T-helper 22 cell (primary cell): ENCODE measurements at regions not wholly inside any gene's neighbourhood (a gene's known extent, or its start where the extent isn't known, plus 50 kb on each side); places are given as distances from the start of the nearest gene placed in this dataset.
"Not testable (repeated sequence)": the region's sequence is repeated elsewhere in the genome, so short reads cannot be mapped to it uniquely, and the experiment has no call there.

ENCODE experiments used
- DNase-seq: peaks from one replicate; pipeline ENCODE4 v3.0.0-alpha.2; 2020; ENCODE audit warnings: low read depth

DNA sequence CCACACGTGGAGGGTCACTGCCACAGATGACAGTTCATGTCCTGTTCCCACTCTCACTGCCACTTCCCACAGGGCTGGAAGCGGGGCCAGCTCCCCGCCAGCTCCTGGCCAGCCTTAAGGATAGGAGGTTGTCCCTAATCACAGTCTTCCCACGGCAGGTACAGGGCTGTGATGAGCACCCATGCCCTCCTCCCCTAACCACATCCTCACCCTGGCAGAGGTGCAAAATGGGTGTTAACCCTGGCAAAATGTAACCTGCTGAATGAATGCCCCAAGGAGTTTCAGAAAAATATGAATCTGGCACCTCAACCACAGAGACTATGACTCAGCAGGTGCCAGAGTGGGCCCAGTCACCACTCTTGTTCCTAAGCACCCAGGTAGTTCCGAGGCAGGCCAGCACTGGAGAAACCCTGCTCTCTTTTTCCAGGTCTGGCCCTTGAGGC, 185.1 kb upstream of the TPM1 start:
- no peak for DNase-seq

DNA sequence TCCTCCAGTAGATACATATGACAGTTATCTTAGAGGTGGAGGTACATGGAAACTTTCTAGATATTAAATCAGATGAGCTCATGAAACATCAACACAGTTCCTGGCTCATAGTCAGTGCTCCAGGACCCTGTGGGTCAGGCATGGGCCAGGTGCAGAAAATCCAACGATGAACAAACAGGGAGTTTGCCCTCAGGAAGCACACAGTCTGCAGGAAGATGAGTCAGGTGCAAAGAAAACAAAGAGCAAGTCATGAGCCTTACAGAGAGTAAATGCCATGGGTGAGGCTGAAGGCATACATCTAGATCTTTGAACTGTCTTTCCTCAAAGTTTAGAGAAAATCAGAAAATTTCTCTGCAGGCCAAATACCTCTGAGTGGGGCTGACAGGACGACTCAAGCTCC, 184.2 kb upstream of the TPM1 start:
- no peak for DNase-seq

DNA sequence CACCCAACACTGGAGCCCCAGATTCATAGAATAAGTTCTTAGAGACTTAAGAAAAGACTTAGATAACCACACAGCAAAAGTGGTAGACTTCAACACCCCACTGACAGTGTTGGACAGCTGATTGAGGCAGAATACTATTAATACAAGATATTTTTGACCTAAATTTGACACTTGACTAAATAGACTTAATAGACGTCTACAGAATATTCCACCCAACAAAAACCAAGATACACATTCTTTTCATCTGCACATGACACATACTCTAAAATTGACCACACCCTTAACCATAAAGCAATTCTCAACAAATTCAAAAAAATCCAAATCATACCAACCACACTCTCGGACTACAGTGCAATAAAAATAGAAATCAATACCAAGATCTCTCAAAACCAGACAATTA, 179.8 kb upstream of the TPM1 start:
- DNase-seq = no peak

DNA sequence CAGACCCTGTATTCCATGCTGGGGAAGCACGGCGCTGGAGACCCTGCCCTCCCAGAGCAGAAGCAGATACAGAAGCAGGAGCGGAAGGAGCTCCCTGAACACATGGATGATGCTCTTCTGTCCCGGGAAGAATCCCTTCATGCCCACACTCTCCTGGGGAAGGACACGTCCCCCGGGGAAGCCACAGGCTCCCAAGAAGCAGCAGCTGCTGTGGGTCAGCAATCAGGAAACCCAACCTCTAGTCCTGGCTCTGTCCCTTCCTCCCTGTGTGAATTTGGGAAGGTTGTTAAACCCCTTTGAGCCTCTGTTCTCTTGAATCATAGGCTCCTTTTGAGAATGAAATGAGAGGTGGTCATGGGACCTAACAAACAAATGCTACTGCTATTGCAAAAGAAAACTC, 176.2 kb upstream of the TPM1 start:
- no peak for DNase-seq

DNA sequence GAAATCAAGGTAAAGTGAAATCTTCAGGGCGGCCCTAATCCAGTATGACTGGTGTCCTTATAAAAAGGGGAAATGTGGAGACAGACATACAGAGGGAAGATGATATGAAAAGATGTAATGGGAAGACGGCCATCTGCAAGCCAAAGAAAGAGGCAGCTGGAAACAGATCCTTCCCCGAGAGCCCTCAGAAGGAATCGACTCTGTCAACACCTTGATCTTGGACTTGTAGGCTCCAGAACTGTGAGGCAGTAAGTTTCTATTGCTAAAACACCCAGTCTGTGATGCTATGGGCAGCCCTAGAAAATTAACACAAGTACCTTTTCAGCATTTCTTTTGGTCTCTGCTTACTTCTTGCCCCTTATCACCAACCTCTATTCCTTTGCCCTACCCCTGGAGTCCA, 174.7 kb upstream of the TPM1 start:
- no peak for DNase-seq

DNA sequence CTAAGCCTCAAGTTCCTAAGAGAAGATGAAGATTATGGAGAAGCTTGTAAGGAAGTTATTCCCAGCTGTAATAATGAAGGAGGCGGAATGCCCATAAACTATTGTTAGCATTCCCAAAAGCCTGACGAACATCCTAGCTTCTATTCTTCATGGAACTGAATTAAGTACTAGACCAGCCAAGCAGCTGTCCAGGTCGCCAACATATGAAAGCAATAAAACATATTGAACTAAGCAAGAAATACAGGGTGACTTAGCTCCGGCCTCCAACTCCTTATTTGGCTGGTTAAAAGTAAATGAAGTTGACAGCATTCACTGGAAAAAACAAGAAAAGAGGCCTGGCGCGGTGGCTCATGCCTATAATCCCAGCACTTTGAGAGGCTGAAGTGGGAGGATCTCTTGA, 174.0 kb upstream of the TPM1 start:
- DNase-seq = no peak

DNA sequence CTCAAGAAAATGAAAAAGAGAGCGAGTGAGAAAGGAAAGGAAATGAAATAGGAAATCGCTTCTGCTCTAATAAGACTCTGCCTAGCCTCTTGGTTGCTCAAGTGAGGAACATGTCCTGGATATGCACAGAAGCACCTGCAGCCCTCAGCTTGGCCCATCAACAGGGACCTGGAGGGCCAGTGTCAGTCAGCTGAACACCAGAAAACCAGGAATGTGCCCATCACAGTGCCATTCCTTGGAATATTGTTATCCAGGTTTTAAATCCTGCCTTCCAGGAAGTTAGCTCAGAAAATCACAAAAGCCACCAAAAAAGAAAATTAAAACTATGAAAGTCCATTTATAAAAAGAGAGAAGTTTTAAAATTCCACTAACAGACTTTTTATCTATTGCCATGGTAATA, 173.4 kb upstream of the TPM1 start:
- DNase-seq = no peak

DNA sequence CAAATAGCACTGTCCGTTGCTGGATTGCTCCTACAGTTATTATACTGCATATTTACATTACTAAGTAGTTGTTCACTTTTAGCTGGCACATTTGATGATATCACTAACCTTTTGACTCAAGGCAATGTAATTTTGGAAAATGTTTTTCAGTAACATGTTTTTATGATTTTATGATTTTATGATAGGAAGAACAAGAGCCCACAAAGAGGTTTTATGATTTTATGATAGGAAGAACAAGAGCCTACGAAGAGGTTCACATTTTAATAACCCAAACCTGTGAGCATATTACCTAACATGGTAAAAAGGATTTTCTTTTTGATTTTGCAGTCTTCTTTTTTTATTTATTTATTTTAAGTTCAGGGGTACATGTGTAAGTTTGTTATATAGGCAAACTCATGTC, 172.3 kb upstream of the TPM1 start:
- DNase-seq = no peak

DNA sequence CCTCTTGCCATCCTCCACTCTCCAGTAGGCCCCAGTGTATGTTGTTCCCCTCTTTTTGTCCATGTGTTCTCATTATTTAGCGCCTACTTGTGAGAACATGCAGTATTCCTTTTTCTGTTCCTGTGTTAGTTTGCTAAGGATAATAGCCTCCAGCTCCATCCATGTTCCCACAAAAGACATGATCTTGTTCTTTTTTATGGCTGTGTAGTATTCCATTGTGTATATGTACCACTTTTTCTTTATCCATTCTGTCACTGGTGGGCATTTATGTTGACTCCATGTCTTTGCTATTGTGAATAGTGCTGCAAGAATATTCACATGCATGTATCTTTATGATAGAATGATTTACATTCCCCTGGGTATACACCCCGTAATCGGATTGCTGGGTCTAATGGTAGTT, 171.8 kb upstream of the TPM1 start:
- not testable (repeated sequence) for DNase-seq

DNA sequence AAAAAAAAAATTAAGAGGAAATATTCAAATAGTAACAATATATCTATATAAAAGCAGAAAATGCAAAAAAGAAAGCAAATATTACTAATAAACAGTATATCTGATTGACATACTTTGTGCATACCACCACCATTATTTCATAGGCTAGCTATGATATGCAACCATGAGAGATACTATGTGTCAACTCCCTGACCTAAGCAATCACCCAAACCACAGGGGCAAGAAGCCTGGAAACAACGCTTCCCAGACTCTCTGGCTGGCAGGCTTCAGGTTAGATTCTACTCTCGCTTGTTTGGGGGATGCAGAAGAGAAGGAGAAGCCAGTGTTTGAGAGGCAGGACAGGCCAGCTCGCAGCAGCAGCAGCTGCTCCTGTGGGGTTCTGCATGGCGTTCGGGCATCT, 169.3 kb upstream of the TPM1 start:
- DNase-seq = no peak

DNA sequence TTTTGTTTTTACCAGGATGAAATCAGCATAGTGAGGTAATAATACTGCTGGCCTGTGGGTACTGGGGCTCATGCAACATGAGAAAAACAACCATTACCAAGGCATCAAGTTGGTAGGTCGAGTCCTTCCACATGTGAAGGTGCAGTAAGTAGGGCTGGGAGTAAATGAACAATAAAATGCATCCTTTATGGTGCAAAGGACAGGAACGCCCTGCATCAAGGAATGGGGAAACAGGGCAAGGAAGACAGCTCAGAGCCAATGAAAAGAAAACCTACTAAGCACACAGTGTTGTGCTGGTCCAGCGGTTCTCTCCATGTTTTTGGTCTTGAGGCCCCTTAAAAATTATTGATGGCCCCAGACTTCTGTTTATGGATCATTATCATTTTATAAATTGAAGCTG, 168.5 kb upstream of the TPM1 start:
- DNase-seq = no peak

DNA sequence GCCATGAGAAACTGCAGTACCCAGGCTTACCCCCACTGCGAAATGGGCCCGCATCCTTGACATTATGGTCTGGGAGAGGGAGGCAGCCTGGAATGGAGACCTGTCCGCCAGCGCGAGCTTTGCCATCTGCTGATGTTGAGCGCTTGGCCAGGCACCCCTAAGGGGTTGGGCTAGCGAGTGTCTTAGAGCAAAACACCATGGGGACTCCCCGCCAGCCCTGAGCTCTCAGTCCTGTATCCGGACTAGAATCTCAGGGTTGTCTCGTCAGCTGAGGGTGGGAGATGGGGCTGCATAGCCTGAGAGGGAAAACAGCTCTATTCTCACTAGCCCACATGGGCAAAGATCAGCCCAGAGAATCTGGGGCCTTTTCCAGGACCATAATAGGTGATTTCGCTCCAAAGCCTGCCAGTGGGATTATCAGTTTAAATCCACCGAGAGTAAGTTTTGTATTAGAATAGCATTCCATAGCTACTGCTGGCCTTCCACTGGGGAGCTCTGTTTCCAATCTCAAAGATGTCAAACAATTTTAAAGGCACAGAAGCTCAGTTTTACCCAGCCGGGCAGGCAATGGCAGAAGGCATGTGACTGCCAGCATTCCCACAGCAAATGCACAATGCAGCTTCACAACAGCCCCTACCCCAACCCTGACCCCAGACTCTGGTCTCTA, 167.5 kb upstream of the TPM1 start:
- no peak for DNase-seq

DNA sequence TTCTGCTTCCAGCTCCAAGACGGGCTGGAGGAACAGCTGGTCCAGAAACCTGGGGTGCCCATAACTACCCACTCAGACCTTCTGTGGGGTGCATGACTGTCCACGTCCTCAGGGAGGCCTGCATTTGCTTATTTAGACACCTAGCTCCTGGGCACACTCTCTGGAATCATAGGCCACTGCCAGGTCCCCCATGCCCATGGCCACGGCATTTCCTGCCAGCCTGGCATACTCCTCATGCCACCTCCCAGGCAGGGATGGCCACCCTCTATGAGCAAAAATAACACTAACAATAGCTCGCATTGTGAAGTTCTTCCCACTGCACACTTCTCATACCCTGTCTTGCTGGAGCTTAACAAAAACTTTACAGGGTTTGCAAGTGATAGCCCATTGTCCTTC, 166.9 kb upstream of the TPM1 start:
- DNase-seq = no peak

DNA sequence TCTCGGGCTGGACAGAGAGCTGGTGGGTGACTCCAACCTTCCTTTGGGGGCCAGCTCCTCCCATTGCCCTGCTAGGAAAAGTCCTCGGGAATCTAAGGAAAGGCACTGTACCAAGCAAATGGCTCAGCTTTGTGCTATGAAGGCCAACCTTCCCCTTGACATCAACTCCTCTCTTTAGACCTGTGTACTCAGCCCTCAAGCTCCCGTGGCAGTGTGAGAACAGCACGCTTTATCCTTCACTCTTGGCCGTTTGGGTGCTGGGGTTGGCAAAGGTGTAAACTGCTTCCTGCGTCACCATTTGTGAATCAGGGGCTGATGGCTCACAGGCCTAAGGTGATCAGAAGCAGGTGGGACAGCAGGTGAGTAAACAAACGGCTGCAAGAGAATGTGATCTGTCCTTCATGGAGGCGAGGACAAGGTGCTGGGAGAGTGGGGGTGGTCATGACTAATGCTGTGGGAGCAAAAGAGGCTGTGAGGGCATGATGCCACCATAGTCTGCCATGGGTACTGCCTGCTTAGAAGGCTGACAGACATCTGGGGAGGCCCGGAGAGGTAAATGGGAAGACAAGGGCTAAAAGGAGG, 165.2 kb upstream of the TPM1 start:
- DNase-seq = no peak

DNA sequence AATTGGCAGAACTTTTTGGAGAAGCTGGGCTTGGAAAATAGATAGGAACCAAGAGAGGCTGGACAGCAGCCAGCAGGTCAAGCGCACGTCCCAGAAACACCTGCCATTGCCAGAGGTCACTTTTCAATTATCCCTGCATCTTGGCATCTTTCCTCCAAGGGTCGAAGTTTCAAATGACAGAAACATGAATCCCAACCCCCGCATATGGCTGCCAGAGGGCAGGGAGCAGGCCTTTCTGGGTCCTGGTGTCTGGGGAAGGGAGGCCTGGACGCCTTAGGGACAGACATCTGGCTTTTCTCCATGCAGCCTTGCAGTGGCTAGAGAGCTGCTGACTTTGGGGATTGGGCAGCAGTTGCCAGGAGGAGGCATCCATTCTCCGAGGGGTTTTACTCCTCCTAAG, 164.5 kb upstream of the TPM1 start:
- no peak for DNase-seq

DNA sequence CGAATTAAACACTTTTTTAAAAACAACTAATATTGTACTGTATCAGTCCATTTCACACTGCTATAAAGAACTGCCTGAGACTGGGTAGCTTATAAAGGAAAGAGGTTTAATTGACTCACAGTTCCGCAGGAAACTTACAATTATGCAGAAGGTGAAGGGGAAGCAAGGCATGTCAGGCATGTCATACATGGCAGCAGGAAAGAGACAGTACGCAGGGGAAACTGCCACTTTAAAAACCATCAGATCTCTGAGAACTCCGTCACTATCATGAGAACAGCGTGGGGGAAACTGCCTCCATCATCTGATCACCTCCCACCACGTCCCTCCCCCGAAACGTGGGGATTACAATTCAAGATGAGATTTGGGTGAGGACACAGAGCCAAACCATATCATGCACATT, 162.8 kb upstream of the TPM1 start:
- no peak for DNase-seq

DNA sequence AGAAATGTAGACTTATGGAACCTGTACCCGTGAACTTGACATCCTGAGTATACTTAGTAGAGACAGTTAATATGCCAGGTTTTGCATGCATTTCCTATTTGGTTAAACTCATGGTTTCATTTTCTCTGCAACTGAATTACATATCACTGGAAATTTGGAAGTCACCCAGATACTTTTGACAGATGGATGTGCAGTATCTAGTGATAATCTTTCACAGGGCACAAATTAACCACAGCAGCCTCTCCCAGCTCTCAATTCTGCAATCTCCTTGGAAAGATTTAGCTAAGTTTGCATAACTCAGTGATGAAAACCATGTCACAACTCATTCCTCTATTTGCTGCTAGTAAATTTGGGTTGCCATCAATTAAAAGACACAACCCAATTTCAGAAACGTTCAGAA, 162.3 kb upstream of the TPM1 start:
- no peak for DNase-seq

DNA sequence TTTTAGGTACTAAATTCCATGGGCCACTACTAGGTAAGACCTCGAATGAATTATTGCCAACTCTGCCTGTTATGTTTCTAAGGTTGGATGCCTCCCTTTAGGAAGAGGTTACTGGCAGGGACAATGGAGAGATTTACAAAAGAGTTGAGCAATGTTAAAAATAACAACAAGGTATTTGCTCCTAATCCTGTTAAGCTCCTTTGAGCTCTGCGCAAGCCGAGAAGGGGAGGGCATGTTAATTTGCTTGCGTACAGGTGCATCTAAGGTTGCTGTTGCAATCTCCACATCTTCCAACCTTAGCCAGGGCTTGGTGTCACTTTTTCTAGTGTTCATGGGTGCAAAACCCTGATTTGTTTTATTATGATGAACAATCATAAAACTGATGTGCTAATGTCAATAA, 161.5 kb upstream of the TPM1 start:
- no peak for DNase-seq

DNA sequence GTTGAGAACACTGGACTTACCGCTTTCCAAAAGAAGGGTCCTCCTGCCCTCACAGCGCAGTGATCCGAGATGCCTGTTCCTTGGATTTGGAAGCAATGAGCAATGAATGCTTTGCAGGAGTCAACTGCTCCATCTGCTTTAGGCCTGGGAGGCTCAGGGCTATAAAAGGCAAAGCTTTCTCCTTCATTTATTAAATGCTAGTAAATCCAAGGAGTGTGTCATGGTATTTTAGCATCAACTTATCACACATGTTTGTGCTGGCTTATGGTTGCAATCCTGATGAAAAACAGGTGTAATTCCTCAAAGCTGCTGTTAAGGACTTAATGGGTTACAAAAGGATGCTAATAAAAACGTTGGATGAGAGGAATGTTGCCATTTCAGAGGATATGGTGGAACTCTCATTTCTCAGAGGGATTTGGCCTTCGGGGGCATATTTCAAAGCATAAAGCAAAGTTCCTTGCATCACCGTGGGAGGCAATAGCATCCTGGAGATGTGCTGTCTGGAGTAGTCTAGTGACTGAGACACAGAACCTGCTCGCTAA, 158.5 kb upstream of the TPM1 start:
- DNase-seq = no peak

DNA sequence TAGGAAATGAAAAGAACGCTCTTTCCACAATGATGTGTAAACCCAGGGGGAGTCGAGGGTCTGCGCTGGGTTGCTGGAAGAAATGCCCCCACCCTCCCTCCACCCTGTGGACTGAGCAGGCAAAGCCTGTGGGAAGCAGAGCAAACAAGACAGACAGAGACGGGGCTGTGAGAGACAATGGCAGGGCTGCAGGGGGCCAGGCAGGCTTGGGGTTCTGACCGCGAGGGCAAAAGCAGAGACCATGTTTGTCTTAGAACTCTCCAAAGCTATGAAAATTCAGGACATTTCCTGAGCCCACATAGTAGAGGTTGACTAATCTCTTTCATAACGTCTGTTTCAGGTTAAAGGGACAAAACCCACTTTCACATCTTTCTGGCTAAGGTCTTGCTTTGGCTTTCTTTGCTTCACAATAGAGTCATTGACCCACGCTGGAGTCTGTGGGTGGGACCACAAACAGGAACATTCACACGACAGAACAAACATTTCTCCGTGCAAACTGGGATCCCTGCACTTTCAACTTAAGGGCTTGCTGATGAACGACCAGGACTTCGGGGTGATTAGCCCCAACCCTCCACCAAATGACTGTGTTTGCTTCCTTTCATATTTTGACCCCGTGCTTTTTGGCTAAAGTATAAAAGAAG, 156.0 kb upstream of the TPM1 start:
- no peak for DNase-seq

DNA sequence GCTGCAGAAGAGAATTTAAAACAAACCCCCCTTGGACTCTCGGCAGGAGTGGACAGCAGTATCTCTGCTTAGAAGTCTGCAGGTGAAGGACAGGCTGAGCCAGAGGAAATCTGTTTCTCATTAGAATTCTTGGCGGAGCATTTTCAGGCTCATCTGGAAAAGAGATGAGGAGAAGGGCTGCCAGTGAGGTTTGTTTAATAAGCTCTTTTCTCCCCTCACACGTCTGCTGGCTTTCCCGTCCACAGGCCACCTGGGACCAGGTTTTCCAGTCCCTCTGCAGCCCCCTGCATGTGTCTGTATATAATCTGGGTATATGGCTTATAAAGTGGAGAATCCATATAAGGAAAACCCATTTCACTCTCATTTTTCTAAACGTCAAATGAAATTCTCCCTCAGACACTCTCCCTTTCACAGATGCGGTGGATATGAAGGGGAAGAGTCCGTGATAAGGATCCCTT, 155.4 kb upstream of the TPM1 start:
- no peak for DNase-seq

DNA sequence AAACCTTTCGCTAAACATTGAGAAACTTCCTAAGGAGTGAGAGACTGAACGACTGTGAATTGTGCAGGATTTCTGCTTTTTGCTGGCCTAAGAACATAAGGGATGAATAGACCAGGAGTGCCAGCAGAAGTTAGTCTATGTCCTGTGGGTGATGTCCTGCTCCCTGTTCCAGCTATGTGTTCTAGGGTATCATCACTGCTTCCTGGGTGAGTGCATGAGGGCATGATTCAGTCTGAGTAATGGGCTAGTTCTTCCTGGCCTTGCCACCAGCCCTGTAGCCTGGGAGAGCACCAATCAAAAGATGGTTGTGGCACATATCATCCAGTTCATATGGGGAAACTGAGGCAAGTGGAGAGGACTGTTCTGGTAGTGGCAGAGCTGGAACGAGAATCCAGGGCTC, 153.9 kb upstream of the TPM1 start:
- DNase-seq = no peak

DNA sequence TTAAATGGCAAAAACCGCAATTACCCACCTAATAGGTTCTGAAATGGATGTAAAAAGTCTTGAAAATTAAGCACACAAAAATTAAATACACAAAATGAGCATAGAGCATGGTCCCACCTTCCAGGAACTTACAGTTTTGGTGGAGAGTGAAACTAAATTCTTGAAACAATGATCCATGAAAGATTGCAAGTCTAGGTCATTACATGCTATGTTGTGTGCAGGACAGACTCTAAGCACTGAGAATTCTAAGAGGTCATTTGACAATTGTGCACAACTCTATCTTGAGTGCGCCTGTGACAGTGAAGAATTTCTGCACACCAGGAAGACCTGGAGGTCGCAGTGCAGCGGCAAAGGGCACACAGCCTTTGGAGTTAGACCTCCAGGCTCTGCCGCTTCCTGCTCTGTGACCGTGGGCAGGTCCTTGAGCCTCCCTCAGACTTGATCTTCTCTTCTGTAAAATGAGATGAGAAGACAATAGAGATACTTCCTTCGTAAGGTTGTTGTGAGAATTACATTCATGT, 153.3 kb upstream of the TPM1 start:
- DNase-seq = no peak
